ENCODE measurements at regions not wholly inside any gene's neighbourhood (a gene's known extent, or its start where the extent isn't known, plus 50 kb on each side); places are given as distances from the start of the nearest gene placed in this dataset.

DNA sequence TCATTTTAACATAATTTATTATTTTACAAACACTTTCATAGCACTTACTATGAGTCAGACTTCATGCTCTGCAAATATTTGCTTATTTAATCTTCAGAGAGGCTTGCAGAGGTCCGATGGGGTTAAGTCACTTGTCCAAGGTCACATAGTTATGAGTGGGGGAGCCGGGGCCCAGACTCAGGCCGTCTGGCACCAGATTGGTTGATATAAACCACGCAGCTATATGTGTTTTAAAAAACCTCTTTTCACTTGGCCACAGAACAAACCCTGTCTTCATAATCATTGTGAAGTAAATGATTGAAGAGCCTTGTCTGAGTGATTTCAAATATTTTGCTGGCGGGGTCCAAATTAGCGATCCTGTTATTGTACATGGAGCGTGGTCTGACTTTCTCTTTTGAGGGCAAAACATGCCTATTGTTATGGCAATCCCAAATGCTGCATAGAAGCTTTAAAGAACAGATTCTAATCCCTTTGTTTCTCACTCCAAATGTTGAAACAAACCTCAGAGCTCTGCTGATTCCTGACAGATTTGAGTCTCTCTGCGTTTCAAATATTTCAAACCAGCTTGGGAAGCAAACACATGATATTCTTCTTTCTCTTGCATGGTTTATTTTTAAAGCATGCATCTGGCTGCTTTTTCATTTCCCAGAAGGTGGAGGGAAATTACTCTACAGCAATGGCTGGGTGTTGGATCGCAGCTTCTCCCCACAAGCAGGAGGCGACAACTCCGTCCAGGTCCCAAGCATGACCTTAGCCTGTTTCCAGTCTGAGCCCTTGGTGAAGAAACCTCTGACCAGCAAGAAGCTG lies 142.4 kb downstream of the DDX1 start:
- DNase-seq (ENCODE audit: low spot score), result no peak

DNA sequence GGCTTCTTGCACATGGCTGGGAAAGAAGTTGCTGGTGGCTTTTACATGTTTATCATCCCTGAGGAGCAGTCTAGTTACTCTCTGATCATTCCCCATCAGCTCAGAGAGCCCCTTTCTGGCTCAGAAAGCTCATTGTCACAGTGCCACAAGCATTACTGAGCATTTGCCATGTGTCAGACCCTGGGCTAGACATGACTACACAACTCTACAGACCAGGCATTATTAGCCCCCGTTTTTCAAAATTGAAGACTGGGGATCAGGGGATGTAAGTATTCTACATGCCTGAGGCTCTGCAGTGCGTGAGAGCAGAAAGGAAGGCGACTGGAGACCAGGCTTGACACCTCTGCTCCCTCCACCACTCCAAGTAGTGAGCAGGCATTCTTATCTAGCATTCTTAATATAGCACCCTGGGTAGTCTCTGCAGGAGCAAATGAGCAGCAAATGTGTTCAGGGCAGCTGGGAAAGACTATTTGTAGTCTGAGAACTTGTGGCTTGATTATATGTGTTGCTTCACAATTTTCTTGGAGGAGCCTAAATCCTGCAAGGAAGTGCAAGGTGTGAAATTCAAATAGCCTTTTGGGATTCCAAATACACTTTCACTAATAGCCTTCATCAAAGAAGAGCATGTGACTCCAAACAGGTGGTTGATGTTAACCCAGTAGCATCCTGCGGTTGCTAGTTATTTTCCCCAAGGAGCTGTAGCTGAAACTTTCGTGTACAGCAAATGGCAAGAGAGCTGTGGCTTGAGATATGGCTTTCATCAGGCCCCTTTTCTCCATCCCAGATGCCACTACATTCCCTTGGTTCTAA lies 143.2 kb downstream of the DDX1 start:
- no peak for DNase-seq (ENCODE audit: low spot score)

DNA sequence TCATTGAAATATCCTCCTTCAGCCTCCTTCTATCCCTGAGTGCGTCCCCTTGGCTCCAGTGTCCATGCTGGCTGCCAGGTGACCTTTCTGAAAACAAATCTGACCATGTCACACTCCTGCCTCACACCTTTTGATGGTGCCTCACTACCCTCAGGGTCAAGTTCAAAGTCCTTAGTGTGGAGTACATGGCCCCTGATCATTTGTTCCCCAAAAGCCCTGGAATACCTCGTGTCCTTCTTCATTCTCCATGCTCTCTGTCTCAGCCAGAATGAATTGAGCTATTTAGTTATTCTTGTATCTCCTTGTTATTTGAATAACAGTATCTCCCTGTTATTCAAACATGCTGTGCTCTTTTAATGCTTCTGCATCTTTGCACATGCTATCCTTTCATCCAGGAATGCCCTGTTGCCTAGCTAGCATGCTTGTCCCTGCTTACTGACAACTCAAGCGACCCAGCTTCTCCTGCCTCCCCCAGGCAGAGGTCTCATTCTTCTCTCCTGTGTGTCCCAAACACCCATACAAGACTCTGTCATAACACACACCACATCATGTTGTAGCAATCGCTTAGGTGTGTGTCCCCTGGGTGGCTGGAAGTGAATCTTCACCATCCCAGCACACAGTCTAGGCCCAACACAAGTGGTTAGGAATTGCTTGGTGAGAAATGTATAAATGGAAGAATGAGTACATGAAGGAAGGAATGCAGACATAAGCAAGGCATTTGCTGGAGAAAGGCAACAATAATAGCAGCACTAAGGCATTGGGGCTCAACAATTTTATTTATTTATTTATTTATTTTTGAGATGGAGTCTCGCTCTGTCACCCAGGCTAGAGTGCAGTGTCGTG lies 144.0 kb downstream of the DDX1 start:
- DNase-seq (ENCODE audit: low spot score), result no peak

DNA sequence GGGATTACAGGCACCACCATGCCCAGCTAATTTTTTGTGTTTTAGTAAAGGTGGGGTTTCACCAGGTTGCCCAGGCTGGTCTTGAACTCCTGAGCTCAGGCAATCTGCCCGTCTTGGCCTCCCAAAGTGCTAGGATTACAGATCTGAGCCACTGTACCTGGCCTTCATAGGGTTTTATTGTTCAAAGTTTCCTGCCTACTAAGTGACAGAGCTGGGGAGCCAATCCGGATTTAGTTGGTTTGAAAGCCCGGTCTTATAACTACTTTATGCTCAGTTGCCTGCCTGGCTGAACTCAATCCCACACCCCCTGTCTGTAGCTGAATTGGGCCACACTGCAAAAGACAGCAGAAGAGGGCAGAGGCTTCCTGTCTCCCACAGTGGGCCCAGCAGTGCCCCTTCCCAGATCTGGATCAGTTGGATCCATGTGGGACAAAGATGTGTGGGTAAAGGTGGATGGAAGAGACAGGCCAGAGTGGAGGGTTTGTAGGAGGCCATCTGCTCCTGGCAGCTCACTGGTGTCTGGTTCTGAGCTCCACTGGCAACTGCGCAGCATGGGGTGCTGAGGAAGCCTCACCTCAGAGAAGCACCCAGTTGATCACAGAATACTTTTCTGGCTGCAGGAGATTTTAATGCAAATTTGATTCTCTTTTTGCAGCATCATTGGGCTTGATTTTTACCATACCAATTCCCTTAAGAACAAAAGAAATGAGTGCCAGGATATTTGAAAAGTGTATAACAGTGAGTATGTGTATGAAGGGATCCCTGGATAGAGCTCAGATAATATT lies 144.9 kb downstream of the DDX1 start:
- no peak for DNase-seq (ENCODE audit: low spot score)

DNA sequence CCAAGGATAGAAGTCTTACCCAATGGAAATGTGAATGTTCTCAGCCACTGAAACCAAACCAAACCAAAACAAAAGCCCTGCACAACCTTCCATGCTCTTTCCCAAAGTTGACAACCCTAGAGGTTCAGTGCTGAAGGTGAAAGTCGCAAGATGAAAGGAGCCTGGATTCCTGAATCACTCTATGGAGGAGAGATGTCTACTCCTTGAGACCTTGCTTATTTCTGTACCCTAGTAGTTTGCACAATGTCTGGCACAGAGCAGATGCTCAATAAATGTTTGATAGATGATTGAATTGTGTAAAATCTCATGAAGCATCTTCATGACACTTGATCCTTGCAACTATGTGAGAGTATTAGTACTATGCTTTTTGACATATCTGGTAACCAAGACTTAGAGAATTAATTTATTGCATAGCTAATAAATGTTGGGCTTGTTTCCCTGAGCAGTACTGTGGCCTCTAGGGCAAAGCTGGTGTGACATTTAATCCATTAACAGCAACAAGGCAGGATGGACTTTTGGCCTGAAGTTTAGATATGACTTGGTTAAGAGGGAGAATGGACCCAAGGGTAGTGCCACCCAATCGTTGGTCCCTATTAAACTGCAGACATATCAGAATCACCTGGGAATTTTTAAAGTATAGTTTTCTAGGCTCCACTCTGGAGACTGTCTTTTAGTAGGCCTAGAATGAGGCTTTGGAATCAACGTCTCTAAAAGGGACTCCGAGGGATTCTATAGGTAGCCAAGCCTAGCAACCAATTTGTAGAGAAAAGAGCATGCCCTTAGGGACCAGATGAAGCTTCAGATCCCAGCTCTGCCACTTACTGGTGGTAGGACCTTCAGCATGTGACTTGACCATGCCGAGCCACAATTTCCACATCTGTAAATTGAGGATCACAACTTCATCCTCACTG lies 145.9 kb downstream of the DDX1 start:
- DNase-seq (ENCODE audit: low spot score), result no peak

DNA sequence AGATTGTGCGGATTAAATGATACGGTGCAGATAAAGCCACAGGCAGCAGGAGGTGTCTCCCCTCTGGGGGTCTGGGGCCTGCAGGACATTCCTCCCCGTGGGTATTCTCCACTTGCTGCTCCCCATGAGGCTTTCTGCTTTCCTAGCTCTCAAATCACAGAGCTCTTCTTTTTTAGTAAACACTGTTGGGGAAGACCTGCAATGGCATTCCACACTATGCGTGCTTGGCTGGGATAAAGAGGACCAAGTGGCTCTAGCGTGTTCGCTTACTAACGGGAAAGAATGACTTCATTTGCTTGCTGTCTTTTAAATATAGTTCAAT lies 146.5 kb downstream of the DDX1 start:
- DNase-seq (ENCODE audit: low spot score), result no peak

DNA sequence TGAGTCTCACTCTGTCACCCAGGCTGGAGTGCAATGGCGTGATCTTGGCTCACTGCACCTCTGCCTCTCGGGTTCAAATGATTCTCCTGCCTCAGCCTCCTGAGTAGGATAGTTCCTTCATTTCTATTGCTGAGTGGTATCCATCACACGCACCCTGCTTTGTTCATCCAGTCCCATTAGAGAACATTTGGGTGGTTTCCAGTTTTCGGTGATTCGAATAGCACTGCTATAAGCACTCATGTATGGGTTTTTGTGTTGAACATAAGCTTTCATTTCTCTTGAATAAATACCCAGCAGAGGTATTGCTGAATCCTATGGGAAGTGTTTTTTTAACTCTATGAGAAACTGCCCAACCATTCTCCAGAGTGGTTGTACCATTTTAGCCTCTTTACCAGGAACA lies 147.3 kb downstream of the DDX1 start:
- DNase-seq (ENCODE audit: low spot score), result no peak

DNA sequence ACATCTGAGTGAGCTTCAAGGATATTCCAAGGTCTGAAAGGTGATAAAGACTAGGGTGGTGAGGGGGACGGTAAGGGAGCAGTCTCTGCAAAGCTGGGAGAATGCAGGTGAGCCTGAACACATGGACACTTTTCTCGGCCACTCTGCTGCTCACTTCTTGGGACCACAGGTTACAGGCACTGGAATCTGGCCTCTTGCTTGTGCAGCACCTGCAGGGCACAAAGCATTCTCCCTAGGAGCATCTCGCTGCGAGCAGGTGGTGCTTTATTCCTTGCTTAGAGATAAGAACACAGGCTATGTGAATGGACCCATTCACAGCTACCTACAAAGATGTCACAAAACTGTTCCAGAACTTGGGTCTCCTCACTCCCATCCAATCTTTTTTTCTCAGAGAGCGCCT lies 153.2 kb downstream of the DDX1 start:
- DNase-seq (ENCODE audit: low spot score), result no peak

DNA sequence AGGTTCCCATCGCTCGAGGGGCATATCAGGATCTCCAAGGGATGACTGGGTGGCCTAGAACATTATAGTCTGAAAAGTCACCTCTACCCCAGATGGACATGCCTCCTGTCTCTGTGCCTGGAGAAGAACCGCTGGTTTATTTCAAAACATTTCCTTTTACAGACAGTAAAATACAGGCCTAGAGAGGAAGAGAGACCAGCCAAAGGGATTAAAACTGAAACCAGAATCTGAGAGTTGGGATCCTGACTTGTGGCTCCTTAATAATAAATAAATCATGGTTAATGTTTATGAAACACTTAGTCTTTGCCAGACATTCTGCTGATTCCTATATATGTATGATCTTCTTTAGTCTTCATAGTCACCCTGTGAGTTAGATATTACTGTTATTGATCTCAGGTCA lies 153.7 kb downstream of the DDX1 start:
- no peak for DNase-seq (ENCODE audit: low spot score)

DNA sequence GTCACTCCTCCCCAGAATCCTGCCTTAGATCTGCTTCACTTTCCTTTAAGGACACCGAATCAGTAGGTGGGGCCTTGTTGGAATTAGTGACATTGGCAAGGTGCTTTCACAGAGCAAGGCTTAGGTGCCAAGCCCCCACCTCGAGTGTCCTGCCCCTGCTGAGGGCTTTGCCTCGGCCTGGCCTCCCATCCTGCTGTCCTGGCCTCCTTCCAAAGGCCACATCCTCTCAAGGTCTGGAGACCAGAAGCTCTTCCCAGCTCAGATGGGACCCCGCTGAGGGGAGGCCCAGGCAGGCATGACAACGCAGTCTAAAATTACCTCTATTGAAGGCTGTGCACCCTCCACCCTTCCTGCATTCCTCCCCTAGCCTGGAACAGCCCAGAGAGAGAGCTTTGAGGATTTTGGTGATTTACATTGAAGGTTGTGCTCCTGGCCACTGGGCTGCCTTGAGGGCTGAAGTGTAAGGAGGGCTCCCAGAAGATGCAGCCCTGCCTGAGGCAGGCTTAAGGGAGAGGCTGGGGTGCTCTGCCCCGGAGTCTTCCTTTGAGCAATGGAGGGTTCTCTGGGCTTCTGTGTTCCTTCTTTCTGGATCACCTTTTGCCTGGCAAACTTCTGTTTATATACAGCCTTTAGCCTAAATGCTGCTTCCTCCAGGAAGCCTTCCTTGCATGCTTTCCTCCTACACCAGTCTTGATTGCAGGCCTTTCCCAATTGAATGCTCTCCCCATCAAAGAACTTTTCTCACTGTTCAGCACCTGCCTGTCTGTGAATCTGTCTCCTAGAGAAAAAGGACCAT lies 154.4 kb downstream of the DDX1 start:
- DNase-seq (ENCODE audit: low spot score), result no peak

DNA sequence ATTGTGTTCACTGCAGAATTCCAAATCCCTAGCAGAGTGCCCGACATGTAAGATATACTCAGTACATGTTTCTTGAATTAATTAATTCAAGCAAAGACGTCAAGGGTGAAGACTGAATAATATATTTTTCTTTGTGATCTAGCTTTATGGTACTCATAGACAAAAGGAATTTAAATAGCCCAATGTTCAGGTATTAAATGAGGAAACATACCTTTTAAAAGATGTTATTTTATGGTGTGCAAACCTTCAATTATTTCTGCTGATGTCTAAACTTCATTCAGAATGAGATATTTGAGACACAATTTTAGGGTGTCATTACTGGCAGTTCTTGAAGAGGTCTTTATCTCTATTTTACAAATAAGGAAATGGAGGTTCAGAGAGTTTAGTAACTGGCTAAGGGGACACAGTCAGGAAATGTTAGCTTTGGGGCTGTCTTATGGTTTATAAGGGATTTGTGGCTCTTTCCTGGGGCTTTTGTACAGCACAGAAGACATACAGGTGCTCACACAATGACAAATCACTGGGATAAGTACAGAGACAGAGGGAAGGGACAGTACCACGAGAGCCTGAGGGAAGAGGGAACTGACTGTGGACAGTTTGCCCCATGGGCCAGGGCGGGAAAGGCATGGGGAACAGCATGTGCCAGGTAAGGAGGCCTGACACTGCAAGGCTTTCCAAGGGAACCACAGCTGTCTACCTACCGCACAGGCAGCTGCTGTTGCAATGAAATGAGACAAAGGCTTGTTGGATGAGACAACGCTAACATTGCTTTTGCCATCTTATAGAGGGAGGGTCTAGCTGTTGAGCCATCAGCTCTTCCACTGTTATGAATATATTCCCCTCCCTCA lies 155.3 kb downstream of the DDX1 start:
- no peak for DNase-seq (ENCODE audit: low spot score)

DNA sequence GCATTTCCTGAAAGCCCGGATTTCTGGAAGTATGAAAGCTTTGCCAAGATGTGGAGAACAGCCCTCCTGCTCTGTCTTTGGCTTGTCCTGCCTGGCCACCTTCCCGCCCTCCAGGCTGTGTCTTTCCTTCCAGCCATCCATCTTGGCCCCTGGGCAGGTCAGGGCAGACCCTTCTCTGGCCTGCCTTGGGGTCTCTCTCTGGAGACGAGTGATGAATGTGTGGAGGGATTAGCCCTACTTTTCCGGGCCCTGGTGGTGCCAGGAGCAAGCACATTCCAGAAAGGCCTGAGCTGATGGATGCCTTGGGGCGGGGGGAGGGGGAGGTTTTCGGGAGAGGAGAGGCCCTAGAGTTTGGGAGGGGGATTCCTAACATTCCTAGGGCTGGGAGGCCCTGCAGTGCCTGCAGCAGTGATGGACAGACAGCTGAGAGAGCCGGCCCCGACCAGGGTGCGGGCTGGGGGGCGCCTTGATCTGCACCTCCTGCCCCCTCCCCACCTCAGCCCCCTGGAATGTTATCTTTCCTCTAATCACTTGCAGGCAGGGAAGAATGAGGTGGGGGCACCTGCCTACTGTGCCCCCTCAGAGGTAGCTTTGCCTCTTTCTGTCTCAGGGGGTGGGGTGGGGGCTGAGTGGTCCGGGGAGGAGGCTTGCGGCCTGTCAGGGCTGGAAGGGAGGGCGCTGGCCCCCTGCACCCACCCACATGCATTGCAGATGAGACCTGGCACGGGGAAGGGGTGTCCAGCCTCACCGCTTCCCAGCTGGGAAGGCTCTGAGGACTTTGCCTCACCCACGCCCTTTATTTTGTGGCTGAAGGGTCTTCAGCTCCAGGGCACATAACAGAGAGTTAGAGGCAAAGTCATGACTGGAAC lies 156.2 kb downstream of the DDX1 start:
- no peak for DNase-seq (ENCODE audit: low spot score)

DNA sequence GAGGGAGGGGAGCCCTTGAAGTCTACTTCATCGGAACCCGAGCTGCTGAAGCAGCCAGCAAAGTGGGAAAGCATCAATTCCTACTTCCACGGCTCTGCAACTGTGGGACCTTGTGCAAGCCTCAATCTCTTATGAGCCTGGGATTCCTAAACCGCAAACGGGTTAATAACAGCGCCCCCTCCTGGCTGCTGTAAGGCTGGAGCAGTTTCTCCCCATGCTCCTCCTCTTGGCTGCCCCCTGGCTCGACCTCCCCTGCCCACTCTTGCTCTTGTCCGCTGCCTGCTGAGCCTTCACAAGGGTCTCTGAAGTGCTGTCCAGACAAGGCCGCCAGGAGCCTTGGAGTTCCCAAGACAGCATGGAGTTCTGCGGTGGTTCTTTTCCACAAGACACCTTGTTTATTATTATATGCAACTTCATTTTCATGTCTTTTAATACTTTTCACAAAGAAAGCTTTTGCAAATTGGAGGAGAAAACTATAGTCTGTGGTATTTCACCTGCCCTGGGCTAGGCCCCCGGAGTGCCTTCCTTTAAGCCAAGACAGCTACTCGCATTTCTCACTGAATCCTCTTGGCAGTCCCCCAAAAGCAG lies 157.2 kb downstream of the DDX1 start:
- no peak for DNase-seq (ENCODE audit: low spot score)

DNA sequence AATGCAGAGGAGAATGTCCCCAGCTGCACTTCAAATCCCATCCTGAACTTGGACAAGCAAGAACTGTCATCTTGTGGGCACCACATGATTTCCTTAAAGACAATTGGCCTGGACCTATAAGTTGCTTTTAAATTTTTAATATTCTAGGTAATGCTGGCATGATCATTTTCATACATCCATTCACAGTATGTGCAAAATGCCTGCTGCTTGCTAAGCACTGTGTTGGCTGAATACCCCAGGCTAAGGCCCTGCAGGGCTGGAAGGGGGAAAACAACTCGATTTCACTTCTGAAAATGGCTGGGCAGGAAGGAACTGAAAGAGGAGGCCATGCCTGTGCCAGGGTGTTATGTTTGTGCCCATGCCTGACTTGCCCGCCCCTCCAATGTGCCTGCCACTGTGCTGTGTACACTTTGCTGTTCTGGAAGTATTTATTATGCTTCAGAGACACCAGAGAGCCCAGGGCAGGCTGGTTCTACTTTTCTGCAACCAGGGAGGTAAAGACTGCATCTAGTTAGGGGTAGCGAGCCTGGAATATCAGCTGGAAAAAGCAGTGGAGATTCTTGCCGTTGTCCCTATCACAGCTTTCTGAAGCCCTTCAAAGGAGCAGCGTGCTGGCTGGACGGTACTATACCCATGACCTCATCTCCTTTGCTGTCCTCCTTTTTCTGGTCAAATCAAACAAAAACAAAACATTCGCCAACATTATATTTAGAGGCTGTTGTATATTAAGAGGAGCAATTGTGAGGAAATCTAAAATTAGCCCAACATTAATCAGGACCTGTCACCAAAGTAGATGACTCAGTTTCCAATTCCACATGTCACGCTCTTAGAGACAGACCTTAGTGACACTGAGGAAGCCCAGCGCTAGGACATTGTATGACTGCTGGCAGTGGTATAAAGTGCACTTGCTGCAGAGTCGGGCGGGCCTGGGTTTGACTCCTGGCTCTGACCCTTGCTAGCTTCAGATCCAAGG lies 158.1 kb downstream of the DDX1 start:
- no peak for DNase-seq (ENCODE audit: low spot score)

DNA sequence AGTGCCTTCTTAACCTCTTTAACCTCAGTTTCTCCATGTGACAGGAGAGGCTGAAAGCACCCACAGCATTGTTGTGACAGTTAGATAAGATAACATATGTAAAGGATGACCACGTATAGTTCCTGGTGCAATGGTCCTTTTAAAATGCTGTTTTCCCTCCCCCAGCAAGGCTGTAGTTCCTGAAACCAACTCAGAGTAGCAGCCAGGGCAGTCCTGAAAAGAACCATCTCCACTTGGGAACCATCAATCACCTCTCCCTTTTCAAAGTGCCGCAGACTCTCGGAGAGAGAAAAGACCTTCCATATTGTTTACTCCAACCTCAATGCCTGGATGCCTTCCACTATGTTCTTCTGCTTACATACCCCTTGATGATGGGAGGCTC lies 158.8 kb downstream of the DDX1 start:
- DNase-seq (ENCODE audit: low spot score), result no peak

DNA sequence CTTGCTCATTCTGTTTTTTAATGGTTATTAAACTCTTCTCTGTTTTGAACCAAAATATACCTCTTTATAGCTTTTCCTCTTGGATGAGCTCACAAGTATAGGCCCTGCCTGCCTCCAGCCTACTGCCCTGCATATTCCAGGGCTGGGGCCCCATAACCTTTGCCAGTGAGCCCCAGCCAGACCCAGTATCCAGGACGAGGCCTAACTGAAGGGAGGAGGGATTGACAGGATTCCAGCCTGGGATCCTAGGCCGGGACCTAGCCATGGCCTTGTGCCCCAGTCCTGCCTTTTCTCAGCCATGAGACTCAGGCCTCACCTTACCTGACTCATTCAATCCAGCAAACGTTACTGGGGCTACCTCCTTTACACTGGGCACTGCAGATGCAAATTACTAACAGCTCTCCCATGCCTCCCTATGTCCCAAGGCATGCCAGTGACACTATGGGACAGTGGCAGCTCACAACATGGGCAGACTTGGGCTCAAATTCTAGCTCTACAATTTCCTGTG lies 159.2 kb downstream of the DDX1 start:
- no peak for DNase-seq (ENCODE audit: low spot score)
